Transverse colon (tissue), 4 donors: ENCODE measurements at regions not wholly inside any gene's neighbourhood (a gene's known extent, or its start where the extent isn't known, plus 50 kb on each side); places are given as distances from the start of the nearest gene placed in this dataset.
"Not testable (repeated sequence)": the region's sequence is repeated elsewhere in the genome, so short reads cannot be mapped to it uniquely, and the experiment has no call there.

Experiments used
- DNase-seq: peaks from one replicate; pipeline ENCODE4 v3.0.0-alpha.2; 2019
- H3K27ac ChIP-seq, 4 donors: fragments of 200-600 bp; sonication (generic); 2 replicates each; pipeline ENCODE4 v1.5.1; 2016 to 2018; ENCODE audit warnings: inconsistent platforms in 4 of 4
- H3K27me3 ChIP-seq: fragments of 200-600 bp; sonication (generic); 2 replicates; pipeline ENCODE4 v1.5.1; 2017; ENCODE audit warnings: inconsistent platforms
- H3K36me3 ChIP-seq, 4 donors: fragments of 200-600 bp; sonication (generic); 2 replicates each; pipeline ENCODE4 v1.5.1; 2017 to 2019; ENCODE audit warnings: inconsistent platforms in 4 of 4
- H3K4me1 ChIP-seq, 4 donors: fragments of 200-600 bp; sonication (generic); 2 replicates each; pipeline ENCODE4 v1.5.1; 2017 to 2020; ENCODE audit warnings: inconsistent platforms in 4 of 4
- H3K4me3 ChIP-seq, 4 donors: fragments of 200-600 bp; sonication (generic); 1 replicate in 1 of 4; 2 replicates in 3 of 4; pipeline versions ENCODE4 v1.5.1 to v1.6.1; 2017 to 2019; ENCODE audit warnings: inconsistent platforms in 4 of 4
- H3K9me3 ChIP-seq, 2 donors: fragments of 200-600 bp; sonication (generic); 2 replicates each; pipeline ENCODE4 v1.5.1; 2017 to 2019; ENCODE audit warnings: inconsistent platforms in 2 of 2
- WGBS, 2 donors: methylation state at CpG; one replicate each; pipeline ENCODE4 v1.1.5; 2018; ENCODE audit warnings: low coverage in 1 of 2; 5-methylcytosine and 5-hydroxymethylcytosine counted together
- in situ Hi-C, 4 donors: fragments of 200-750 bp; cut with MboI; loops; one replicate each; pipeline versions ENCODE4 v1.15.0 to v1.15.1; 2017; ENCODE audit warnings: low sequenced_read_pairs in 3 of 4, low pct_ligation_motif_present in 1 of 4, low pct_unique_long_range_greater_than_20kb in 1 of 4
- intact Hi-C: fragments of 100-400 bp; cut with DNase I; formaldehyde crosslinking; loops from one replicate; pipeline ENCODE4 v1.15.1; 2023; ENCODE audit warnings: low total_unique reads
- TF ChIP-seq, protein P1 (sequence below), 5 experiments: fragments of 200-600 bp in 3 of 5; fragments of 450-650 bp in 2 of 5; sonication (generic) in 3 of 5; IDR thresholded peaks; 1 replicate in 2 of 5; 2 replicates in 3 of 5; pipeline ENCODE4 v1.5.1; 2016 to 2017; ENCODE audit warnings: antibody characterized with exemption in 5 of 5, inconsistent platforms in 3 of 5, mild to moderate bottlenecking in 2 of 5, moderate library complexity in 1 of 5

DNA sequence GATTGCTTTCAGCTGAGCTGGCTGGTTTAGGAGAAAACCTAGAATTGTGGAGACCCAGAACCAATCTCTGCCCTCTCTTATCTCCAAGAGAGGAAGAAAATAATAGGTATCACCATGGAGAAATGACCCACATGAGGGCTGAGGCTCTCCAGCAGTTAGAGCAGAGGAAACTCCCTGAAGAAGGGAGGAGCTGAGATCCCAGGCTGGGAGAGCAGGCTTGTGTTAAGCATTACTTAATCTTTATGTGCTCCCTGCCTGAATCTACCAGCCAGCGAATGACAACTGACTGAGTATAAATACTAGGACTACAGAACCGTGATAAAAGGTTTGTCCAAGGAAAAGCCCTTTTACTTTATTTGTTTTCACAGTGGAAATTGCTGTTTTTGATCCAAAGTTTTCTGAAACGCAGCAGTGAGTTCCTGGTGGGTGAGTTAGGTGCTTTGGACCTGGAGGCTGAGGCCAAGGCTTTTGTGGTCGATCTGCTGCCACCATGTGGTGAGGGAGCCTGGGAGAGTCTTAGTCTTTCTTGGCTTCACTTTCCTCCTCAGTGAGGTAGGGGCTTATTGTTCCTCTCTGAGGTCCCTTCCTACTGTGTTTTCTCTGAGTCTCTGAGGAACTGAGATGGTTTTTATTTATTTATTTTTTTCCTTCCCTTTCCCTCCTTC is 219.5 kb upstream of the NOTCH2NLA start:
- H3K27ac ChIP-seq, H3K27me3 ChIP-seq, in situ Hi-C loops, intact Hi-C loops, H3K36me3 ChIP-seq, H3K4me1 ChIP-seq, H3K9me3 ChIP-seq, H3K4me3 ChIP-seq: not testable (repeated sequence)
- peak; percentile 65 for DNase-seq
- 5% methylated on average over 3 of the region's 4 CpGs; no CpG with 5 or more reads in 1 of the 2 donors for WGBS, 2 donors
- TF ChIP-seq, protein P1, sequence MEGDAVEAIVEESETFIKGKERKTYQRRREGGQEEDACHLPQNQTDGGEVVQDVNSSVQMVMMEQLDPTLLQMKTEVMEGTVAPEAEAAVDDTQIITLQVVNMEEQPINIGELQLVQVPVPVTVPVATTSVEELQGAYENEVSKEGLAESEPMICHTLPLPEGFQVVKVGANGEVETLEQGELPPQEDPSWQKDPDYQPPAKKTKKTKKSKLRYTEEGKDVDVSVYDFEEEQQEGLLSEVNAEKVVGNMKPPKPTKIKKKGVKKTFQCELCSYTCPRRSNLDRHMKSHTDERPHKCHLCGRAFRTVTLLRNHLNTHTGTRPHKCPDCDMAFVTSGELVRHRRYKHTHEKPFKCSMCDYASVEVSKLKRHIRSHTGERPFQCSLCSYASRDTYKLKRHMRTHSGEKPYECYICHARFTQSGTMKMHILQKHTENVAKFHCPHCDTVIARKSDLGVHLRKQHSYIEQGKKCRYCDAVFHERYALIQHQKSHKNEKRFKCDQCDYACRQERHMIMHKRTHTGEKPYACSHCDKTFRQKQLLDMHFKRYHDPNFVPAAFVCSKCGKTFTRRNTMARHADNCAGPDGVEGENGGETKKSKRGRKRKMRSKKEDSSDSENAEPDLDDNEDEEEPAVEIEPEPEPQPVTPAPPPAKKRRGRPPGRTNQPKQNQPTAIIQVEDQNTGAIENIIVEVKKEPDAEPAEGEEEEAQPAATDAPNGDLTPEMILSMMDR (IDR thresholded peaks at IDR 0.05) = peak in 2 of 5 experiments; percentile 26 to 37

DNA sequence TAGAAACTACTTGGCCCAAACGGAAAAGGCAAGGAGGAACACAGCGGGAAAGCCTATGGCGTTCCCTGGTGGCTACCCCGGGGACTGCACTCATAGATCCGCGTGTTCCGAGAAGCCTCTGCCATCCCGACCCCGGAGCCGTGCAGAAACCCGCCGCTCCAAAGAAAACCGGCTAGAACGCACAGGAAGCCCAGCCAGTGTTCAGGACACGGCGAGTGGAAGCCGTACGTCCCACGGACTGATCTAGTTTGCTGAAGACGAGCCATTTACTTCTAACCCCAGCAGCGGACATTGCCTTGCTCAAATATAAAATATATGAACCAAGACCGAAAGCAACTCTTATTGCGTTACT is 215.0 kb upstream of the NOTCH2NLA start:
- peak; percentile 39 for DNase-seq
- 0% methylated on average over 15 of the region's 23 CpGs; no CpG with 5 or more reads in 1 of the 2 donors for WGBS, 2 donors
- H3K4me3 ChIP-seq = peak overlapping the region in 2 of 4 donors; percentile 28 to 50

DNA sequence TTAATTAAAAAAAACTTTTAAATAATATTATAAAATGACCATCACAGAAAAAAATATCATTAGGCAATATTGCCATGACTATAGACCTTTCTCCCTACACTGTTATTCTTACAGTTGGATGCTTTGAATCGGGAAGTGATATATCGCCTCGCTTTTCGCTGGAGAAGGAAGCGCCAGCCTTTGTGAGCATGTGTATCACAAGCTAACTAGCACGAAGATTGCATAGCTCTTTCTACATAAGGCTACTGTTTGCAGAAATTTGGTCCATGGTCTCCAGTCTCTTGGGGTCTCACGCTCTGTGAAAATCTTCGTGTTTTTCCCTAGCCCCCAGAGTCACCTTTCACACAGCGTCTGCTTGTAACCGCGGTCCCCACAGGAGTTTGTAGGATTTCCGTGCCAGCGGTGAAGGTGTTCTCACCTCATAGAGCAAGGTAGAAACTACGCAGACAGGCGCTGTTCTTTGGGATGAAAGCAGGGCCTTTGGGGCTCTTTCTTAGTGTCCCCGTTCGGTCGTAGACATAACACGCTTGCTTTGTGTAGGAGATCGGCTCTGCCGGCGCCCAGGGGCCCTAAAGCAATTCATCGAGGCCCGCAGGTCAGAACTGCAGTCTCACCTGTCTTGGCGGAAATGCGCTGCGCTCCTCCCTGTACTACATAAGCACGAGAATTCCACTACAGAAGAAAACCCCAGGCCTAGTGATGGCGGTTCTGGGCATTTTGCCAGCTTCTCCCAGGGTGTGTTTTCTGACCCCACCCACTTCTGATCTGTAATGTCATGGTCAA is 214.5 kb upstream of the NOTCH2NLA start:
- H3K9me3 ChIP-seq, H3K27me3 ChIP-seq, H3K27ac ChIP-seq, in situ Hi-C loops, H3K4me3 ChIP-seq, H3K36me3 ChIP-seq, intact Hi-C loops, H3K4me1 ChIP-seq, DNase-seq: not testable (repeated sequence)
- WGBS, 2 donors = 76% methylated on average over 15 of the region's 29 CpGs; no CpG with 5 or more reads in 1 of the 2 donors

More for the DNA sequence above, 215.0 kb upstream of the NOTCH2NLA start:
- H3K4me1 ChIP-seq, H3K36me3 ChIP-seq, intact Hi-C loops, H3K27me3 ChIP-seq, in situ Hi-C loops, H3K9me3 ChIP-seq: not testable (repeated sequence)
- peak overlapping the region in 1 of 4 donors; percentile 55 for H3K27ac ChIP-seq
- TF ChIP-seq, protein P1 (IDR thresholded peaks at IDR 0.05) = peak in 1 of 5 experiments; percentile 17

DNA sequence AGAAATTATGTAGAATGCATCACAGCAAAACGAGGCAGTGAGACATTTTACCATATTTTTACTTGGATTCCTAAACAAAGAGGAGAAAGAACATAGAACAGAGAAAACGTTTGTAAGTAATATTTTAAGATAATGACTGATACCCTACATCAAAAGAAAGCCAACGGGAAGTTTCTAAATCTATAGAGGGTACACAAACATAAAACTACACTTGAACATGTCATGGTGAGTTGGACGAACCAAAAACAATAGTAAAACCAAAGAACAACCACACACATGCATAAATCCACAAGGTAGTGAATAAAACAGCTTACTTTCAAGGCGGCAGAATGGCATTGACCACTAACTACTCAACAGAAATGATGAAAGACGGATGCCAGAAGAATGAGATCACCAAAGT is 209.7 kb upstream of the NOTCH2NLA start:
- DNase-seq, H3K9me3 ChIP-seq, H3K36me3 ChIP-seq, intact Hi-C loops, H3K4me1 ChIP-seq, H3K27ac ChIP-seq, H3K27me3 ChIP-seq, H3K4me3 ChIP-seq, in situ Hi-C loops: not testable (repeated sequence)
- 38% methylated on average over 3 of the region's 6 CpGs; no CpG with 5 or more reads in 1 of the 2 donors for WGBS, 2 donors

DNA sequence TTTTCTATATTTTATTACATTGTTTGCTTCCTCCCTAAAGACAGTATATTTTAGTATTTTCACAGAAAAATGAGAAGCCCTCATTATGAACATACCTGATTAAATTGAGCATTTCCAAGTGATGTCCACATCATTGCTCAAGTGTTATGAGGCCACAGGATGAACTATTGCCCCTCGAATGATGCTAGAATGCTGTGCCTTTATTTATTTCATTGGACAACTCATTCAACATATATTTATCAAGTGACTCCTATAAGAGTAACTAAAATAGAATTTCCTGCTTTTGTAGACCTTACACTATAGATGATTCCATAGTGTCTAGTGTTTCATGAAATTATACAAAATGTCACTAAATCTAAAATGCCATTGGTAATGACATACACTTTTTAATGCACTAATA is 187.8 kb upstream of the NOTCH2NLA start:
- intact Hi-C loops, H3K9me3 ChIP-seq, DNase-seq, in situ Hi-C loops, H3K27ac ChIP-seq, H3K4me1 ChIP-seq, H3K27me3 ChIP-seq, H3K36me3 ChIP-seq, H3K4me3 ChIP-seq: not testable (repeated sequence)
- 95% methylated on average over 1 of the region's 1 CpG; no CpG with 5 or more reads in 1 of the 2 donors for WGBS, 2 donors

DNA sequence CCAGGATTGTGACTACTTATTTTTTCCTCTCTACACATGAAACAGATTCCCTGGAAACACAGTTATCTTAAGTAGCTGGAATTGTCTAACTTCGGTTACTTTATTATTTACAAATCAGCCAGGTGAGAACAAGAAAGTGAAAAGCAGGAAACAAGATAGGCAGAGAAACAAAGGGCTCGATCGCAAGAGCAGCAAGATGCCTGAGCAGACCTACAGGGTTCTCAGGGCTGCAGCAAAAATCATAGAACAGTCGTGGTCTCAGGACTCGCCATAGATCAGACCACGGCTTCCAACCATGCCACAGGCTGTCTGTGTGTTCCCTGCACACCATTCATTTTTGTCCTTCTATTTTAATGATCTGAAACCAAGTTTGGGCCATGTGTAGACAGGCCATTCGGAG is 186.2 kb upstream of the NOTCH2NLA start:
- H3K4me3 ChIP-seq, H3K27me3 ChIP-seq, DNase-seq, H3K36me3 ChIP-seq, in situ Hi-C loops, H3K9me3 ChIP-seq, intact Hi-C loops, H3K27ac ChIP-seq, H3K4me1 ChIP-seq: not testable (repeated sequence)
- 66% methylated on average over 5 of the region's 7 CpGs; no CpG with 5 or more reads in 1 of the 2 donors for WGBS, 2 donors

DNA sequence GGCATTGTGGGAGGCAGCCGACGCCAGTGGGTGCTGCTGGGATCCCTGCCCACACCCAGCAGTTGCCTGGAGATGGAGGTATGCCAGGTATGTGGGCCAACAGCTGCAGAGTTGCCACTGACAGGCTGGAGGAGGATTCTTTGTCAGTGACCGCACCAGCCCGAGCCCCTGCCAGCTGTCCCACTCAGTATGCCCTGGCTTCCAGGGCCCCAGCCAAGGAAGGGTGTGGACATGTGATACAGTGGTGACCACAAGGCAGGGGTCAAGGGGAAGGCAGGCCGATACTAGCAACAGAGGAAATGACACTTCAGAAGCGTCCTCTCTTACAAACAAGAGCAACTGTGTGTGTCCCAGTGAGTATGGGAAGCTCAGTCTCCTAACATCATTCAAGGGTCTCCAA is 185.1 kb upstream of the NOTCH2NLA start:
- H3K4me3 ChIP-seq, in situ Hi-C loops, DNase-seq, H3K4me1 ChIP-seq, H3K27me3 ChIP-seq, H3K27ac ChIP-seq, H3K36me3 ChIP-seq, H3K9me3 ChIP-seq, intact Hi-C loops: not testable (repeated sequence)
- WGBS, 2 donors = no CpG with 5 or more reads among the region's 6 CpGs

DNA sequence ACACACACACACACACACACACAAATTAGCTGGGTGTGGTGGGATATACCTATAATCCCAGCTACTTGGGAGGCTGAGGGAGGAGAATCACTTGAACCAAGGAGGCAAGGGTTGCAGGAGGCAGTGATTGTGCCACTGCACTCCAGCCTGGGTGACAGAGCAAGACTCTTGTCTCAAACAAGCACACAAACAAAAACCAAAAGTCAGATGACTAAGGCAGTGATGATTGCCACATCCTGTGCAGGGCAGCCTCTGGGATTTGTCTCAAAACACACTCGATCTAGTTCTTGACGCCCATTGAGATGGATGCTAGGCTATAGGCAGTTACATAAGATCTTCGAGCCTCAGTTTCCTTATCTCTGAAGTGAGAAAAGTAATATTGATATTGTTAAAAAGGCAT is 183.1 kb upstream of the NOTCH2NLA start:
- H3K27me3 ChIP-seq, H3K27ac ChIP-seq, H3K36me3 ChIP-seq, H3K4me3 ChIP-seq, in situ Hi-C loops, H3K4me1 ChIP-seq, intact Hi-C loops, H3K9me3 ChIP-seq: not testable (repeated sequence)
- WGBS, 2 donors = no CpG with 5 or more reads among the region's 3 CpGs
- peak; percentile 11 for DNase-seq
